CD8-positive, alpha-beta memory T cell (primary cell): ENCODE measurements at regions not wholly inside any gene's neighbourhood (a gene's known extent, or its start where the extent isn't known, plus 50 kb on each side); places are given as distances from the start of the nearest gene placed in this dataset.

Source experiments
- CTCF ChIA-PET: fragments of 350-600 bp; sonication (Branson Sonifier 250); formaldehyde crosslinking; loops from one replicate; lab custom pipeline; 2021; ENCODE audit warnings: antibody characterized with exemption; lab: Charles Lee
- POLR2A ChIA-PET: fragments of 350-600 bp; sonication (Branson Sonifier 250); formaldehyde crosslinking; loops from one replicate; lab custom pipeline; 2021; ENCODE audit warnings: antibody characterized with exemption; lab: Charles Lee
- DNase-seq, 5 donors: peaks; one replicate each; pipeline versions ENCODE4 v3.0.0 to v3.0.0-alpha.2; 2020 to 2022; ENCODE audit warnings: mixed read lengths in 1 of 5
- H3K27ac ChIP-seq: one replicate; pipeline ENCODE4 v1.7.0; 2013; ENCODE audit warnings: low read depth, mild to moderate bottlenecking, low read length, moderate library complexity
- H3K27me3 ChIP-seq: 2 replicates; pipeline ENCODE4 v1.7.0; 2013; ENCODE audit warnings: low read length, mild to moderate bottlenecking; ENCODE audit not compliant: insufficient read depth, poor library complexity, severe bottlenecking
- H3K36me3 ChIP-seq: 2 replicates; pipeline ENCODE4 v1.7.0; 2013; ENCODE audit warnings: mild to moderate bottlenecking, low read length, moderate library complexity; ENCODE audit not compliant: insufficient read depth
- H3K4me1 ChIP-seq: 2 replicates; pipeline ENCODE4 v1.7.0; 2013; ENCODE audit warnings: mild to moderate bottlenecking, low read length, moderate library complexity; ENCODE audit not compliant: insufficient read depth
- H3K4me3 ChIP-seq: 2 replicates; pipeline ENCODE4 v1.7.0; 2013; ENCODE audit warnings: mild to moderate bottlenecking, low read length
- H3K9me3 ChIP-seq: 2 replicates; pipeline ENCODE4 v1.7.0; 2013; ENCODE audit warnings: mild to moderate bottlenecking, low read length
- H3K27ac Mint-ChIP-seq, 8 donors: one replicate each; pipeline ENCODE4 v1.8.0; 2020 to 2021; ENCODE audit warnings: mixed read lengths in 8 of 8, mild to moderate bottlenecking in 6 of 8, inconsistent platforms in 3 of 8, moderate library complexity in 3 of 8
- H3K27me3 Mint-ChIP-seq, 2 donors: one replicate each; pipeline ENCODE4 v1.8.0; 2020 to 2021; ENCODE audit warnings: mixed read lengths in 2 of 2, mild to moderate bottlenecking in 1 of 2, moderate library complexity in 1 of 2
- H3K36me3 Mint-ChIP-seq, 3 donors: one replicate each; pipeline ENCODE4 v1.8.0; 2020 to 2021; ENCODE audit warnings: mixed read lengths in 3 of 3, inconsistent platforms in 1 of 3, mild to moderate bottlenecking in 1 of 3
- H3K4me1 Mint-ChIP-seq, 3 donors: one replicate each; pipeline ENCODE4 v1.8.0; 2020 to 2021; ENCODE audit warnings: mixed read lengths in 3 of 3, inconsistent platforms in 1 of 3, mild to moderate bottlenecking in 1 of 3
- H3K4me3 Mint-ChIP-seq, 7 donors: one replicate each; pipeline ENCODE4 v1.8.0; 2020 to 2021; ENCODE audit warnings: mixed read lengths in 7 of 7, mild to moderate bottlenecking in 6 of 7, moderate library complexity in 4 of 7, inconsistent platforms in 2 of 7
- H3K9me3 Mint-ChIP-seq, 5 donors: one replicate each; pipeline ENCODE4 v1.8.0; 2020 to 2022; ENCODE audit warnings: mixed read lengths in 5 of 5, mild to moderate bottlenecking in 3 of 5, moderate library complexity in 2 of 5, inconsistent platforms in 1 of 5

DNA sequence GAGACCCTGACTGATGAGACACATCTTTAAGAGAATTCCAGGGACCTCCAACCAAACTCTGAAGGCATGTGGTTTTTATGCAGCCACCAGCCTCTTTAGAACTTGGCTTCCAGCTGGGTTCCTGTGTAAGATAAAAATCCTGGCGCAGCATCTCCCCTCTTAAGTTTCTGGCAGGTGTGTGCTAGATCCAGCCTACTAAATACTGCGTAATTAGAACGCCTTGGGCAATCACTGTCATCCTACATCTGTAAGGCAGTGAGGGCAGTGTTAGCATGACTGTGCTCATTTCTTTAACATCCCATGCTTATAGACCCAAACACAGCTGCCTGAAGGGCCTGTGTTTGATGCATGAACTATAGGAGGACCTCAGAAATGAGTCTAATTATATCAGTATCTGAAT is 173.5 kb upstream of the OBI1 start:
- Mint-ChIP-seq H3K4me3 (no peak overlapping the region), H3K36me3 (no peaks in the 10 kb centered on the region), H3K27ac (no peak overlapping the region), H3K9me3 (no peaks in the 10 kb centered on the region), H3K27me3 (peaks cover 5 to 20% of the 10 kb centered on the region in 2 donors), H3K4me1 (no peaks in the 10 kb centered on the region)
- CTCF ChIA-PET, result no interaction called here
- Histone ChIP-seq H3K36me3 (no peaks in the 10 kb centered on the region), H3K4me1 (no peaks in the 10 kb centered on the region), H3K9me3 (no peaks in the 10 kb centered on the region), H3K4me3 (no peak overlapping the region), H3K27me3 (no peaks in the 10 kb centered on the region), H3K27ac (no peak overlapping the region)
- POLR2A ChIA-PET, result no interaction called here
- no peak for DNase-seq

DNA sequence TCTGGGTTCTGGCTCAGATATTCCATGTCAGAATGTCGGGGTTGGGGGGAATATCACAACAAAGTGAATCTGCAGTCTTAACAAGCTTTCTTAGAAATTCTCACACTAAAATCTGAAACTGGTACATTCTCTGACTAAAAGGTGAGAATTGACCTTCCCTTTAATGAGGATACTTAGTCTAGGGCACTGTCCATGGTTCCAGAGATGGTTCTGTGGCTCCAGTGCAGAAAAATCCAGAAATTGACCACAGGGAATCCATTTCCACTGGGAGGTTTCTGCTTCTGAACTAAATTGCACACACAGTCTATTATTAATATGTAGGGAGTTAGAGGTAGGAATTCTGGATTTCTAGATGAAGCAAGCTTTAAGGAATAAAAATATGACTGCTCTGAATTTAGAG is 171.6 kb upstream of the OBI1 start:
- H3K27me3 Mint-ChIP-seq, result peaks cover 5 to 20% of the 10 kb centered on the region in 2 donors
- no peaks in the 10 kb centered on the region for H3K9me3 ChIP-seq
- no peaks in the 10 kb centered on the region for H3K4me1 ChIP-seq
- H3K27ac ChIP-seq, result no peak overlapping the region
- H3K36me3 Mint-ChIP-seq, result no peaks in the 10 kb centered on the region
- H3K27ac Mint-ChIP-seq, result no peak overlapping the region
- no peaks in the 10 kb centered on the region for H3K36me3 ChIP-seq
- DNase-seq, result no peak
- CTCF ChIA-PET, result no interaction called here
- H3K4me1 Mint-ChIP-seq, result no peaks in the 10 kb centered on the region
- no peaks in the 10 kb centered on the region for H3K27me3 ChIP-seq
- H3K4me3 Mint-ChIP-seq, result no peak overlapping the region
- POLR2A ChIA-PET, result no interaction called here
- H3K4me3 ChIP-seq, result no peak overlapping the region
- H3K9me3 Mint-ChIP-seq, result no peaks in the 10 kb centered on the region

DNA sequence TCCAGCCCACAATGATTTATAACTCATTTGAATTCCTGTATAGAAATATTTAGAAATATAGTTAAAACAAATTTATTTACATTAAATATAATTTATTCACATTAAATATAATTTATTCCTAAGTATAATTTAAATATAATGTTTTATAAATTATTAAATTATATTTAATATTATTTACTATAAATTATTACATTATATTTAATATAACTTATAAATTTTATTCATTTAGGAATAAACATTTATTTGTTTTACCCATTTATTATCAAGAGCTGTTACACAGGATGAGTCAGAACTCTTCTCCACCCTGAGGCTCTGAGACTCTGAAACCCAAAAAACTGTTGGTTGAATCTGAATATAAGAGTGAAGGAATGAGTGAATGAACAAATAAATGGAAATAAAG is 170.9 kb upstream of the OBI1 start:
- Mint-ChIP-seq H3K4me3 (no peak overlapping the region), H3K4me1 (no peaks in the 10 kb centered on the region), H3K9me3 (no peaks in the 10 kb centered on the region), H3K27me3 (peaks cover 5 to 20% of the 10 kb centered on the region in 2 donors), H3K36me3 (no peaks in the 10 kb centered on the region), H3K27ac (no peak overlapping the region)
- no peak for DNase-seq
- H3K4me3 ChIP-seq, result no peak overlapping the region
- H3K27me3 ChIP-seq, result no peaks in the 10 kb centered on the region
- ChIA-PET CTCF (no interaction called here), POLR2A (no interaction called here)
- H3K4me1 ChIP-seq, result no peaks in the 10 kb centered on the region
- H3K27ac ChIP-seq, result no peak overlapping the region
- no peaks in the 10 kb centered on the region for H3K36me3 ChIP-seq
- H3K9me3 ChIP-seq, result no peaks in the 10 kb centered on the region

DNA sequence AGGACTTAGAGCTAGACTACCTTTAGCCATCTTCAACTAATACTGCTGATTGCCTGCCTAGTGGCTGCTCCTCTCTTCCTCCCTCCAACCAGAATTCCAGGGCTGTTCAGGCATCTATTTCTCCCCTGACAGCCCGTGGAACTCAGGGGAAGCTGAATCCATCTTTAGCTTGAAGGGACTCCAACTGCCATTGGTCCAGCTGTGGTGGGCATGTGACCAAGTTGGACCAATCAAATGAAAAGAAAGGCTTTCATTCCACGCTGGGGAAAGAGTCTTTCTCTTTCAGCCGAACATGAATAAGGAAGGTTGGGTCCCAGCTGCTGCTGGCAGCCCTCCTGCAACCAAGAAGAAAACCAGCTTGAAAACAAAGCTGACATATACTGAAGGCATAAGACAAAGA is 168.5 kb upstream of the OBI1 start:
- no peak for DNase-seq
- no peaks in the 10 kb centered on the region for H3K36me3 ChIP-seq
- no peak overlapping the region for H3K4me3 ChIP-seq
- ChIA-PET POLR2A (no interaction called here), CTCF (interaction anchor here (1.0 kb wide), 1 partner anchor 8 kb away, joined by 3 read pairs; no protein-coding TSS in a partner anchor)
- H3K27ac ChIP-seq, result no peak overlapping the region
- peaks cover 5 to 23% of the 10 kb centered on the region in 2 donors for H3K27me3 Mint-ChIP-seq
- H3K4me3 Mint-ChIP-seq, result no peak overlapping the region
- H3K4me1 ChIP-seq, result no peaks in the 10 kb centered on the region
- H3K27ac Mint-ChIP-seq, result no peak overlapping the region
- no peaks in the 10 kb centered on the region for H3K9me3 ChIP-seq
- H3K36me3 Mint-ChIP-seq, result no peaks in the 10 kb centered on the region
- H3K9me3 Mint-ChIP-seq, result no peaks in the 10 kb centered on the region
- no peaks in the 10 kb centered on the region for H3K27me3 ChIP-seq
- no peaks in the 10 kb centered on the region for H3K4me1 Mint-ChIP-seq

DNA sequence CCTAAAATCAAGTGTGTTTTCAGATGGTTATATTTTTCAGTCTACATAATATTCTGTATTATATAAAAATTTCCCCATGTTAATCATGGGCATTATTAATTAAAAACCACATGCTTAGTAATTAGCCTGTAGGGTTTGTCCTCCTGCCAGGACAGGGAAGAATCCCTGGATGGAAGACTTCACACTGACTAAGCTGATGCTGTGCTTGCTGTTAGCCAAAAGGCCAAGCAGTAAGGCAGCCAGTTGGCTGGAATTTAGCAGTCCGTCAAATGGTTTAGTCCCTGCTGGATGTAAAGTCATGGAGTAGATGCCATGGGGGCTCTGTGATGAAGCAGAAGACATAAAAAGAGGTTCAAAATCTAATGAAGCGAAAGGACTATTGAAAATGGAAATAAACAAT is 168.0 kb upstream of the OBI1 start:
- Histone ChIP-seq H3K27ac (no peak overlapping the region), H3K4me3 (no peak overlapping the region), H3K36me3 (no peaks in the 10 kb centered on the region), H3K4me1 (no peaks in the 10 kb centered on the region), H3K27me3 (no peaks in the 10 kb centered on the region), H3K9me3 (no peaks in the 10 kb centered on the region)
- CTCF ChIA-PET, result interaction anchor here (1.0 kb wide), 1 partner anchor 9 kb away, joined by 3 read pairs; no protein-coding TSS in a partner anchor
- Mint-ChIP-seq H3K27me3 (peaks cover 5 to 23% of the 10 kb centered on the region in 2 donors), H3K4me3 (no peak overlapping the region), H3K9me3 (no peaks in the 10 kb centered on the region), H3K36me3 (no peaks in the 10 kb centered on the region), H3K27ac (no peak overlapping the region), H3K4me1 (no peaks in the 10 kb centered on the region)
- POLR2A ChIA-PET, result no interaction called here
- no peak for DNase-seq

DNA sequence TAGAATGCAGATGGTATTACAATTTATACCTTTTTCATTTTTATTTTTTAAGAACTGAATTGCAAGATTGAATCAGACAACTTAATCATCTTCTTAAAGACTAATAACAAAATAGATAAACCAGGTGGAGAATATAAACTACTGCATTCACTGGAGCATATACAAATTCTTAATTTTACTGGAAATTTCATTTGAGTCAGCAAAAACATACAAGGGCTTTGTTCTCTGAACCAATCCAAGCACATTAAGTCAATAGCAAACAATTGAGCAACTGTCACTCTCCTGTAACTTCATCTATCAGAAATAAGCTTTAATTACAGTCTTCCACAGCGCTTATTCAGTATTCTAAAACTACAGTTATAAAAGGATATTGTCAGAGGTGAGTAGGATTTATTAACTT is 167.4 kb upstream of the OBI1 start:
- Histone ChIP-seq H3K27ac (no peak overlapping the region), H3K36me3 (no peaks in the 10 kb centered on the region), H3K4me1 (no peaks in the 10 kb centered on the region), H3K4me3 (no peak overlapping the region), H3K9me3 (no peaks in the 10 kb centered on the region), H3K27me3 (no peaks in the 10 kb centered on the region)
- ChIA-PET CTCF (no interaction called here), POLR2A (no interaction called here)
- no peak for DNase-seq
- no peaks in the 10 kb centered on the region for H3K36me3 Mint-ChIP-seq
- no peak overlapping the region for H3K27ac Mint-ChIP-seq
- H3K4me3 Mint-ChIP-seq, result no peak overlapping the region
- H3K4me1 Mint-ChIP-seq, result no peaks in the 10 kb centered on the region
- no peaks in the 10 kb centered on the region for H3K9me3 Mint-ChIP-seq
- peaks cover 5 to 23% of the 10 kb centered on the region in 2 donors for H3K27me3 Mint-ChIP-seq

DNA sequence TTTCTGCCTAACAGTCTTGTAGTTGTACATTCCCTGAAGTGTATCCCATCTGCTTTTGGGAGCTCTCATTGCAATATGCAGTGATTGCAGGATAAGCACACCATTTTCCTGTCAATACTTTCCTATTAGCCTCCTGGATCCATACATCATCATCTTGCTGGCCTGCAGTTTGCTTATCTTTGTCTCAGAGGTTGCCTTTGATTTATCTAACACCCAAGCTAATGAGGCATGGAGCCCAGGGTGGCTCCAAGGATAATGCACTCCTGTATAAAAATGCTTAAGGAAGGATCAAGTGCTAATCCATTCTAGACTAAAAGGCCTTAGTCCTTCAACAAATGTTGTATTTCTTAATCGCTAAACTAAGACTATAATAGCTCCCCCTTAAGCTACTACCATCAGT is 161.6 kb upstream of the OBI1 start:
- DNase-seq, result no peak
- no peak overlapping the region for H3K27ac Mint-ChIP-seq
- no peak overlapping the region for H3K4me3 Mint-ChIP-seq
- no peaks in the 10 kb centered on the region for H3K9me3 ChIP-seq
- H3K4me1 Mint-ChIP-seq, result no peaks in the 10 kb centered on the region
- H3K4me3 ChIP-seq, result no peak overlapping the region
- no peaks in the 10 kb centered on the region for H3K4me1 ChIP-seq
- POLR2A ChIA-PET, result no interaction called here
- no peaks in the 10 kb centered on the region for H3K36me3 Mint-ChIP-seq
- H3K27ac ChIP-seq, result no peak overlapping the region
- CTCF ChIA-PET, result no interaction called here
- H3K27me3 ChIP-seq, result no peaks in the 10 kb centered on the region
- no peaks in the 10 kb centered on the region for H3K36me3 ChIP-seq
- peaks cover 2 to 10% of the 10 kb centered on the region in 2 donors for H3K27me3 Mint-ChIP-seq
- H3K9me3 Mint-ChIP-seq, result no peaks in the 10 kb centered on the region

DNA sequence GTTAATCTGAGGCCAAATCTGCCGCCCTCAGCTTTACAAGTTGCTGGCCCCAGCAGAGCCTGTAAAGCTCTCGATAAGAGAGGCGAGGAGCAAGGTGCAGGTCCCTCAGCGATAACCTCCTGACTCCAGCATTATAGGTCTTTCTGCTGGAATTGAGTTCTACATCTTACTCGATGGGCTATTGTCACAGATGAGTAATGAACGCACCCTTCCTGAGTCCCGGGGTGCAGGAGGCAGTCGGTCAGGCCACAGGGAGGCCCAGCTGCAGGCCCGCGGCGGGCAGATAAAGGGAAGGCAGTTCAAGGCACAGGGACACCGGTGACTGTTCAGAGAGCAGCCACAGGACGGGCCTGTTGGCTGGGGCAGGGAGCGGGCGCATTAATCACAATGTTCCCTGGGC is 157.6 kb upstream of the OBI1 start:
- H3K4me3 Mint-ChIP-seq, result no peak overlapping the region

DNA sequence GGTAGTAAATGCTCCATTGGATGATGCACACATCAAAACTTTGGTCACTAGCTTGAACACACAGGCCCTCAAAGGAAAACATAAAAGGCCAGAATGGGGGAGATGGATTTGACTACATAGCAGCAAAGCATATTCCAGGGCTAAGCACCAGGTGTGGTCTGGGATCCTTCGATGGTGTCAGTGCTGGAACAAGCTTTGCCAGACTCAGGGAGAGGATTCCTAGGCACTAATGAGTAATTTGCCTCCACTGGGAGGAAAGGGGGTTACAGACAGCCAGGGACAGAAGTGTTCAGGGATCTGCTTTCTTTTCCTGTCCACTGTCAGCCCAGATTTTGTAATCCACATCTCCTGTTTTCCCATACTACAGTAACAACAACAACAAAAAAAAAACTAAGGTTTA is 157.2 kb upstream of the OBI1 start:
- H3K27ac ChIP-seq, result no peak overlapping the region
- DNase-seq, result no peak
- Mint-ChIP-seq H3K4me1 (no peaks in the 10 kb centered on the region), H3K27ac (no peak overlapping the region), H3K36me3 (no peaks in the 10 kb centered on the region), H3K4me3 (no peak overlapping the region), H3K9me3 (no peaks in the 10 kb centered on the region), H3K27me3 (peaks cover 2 to 7% of the 10 kb centered on the region in 2 donors)
- ChIA-PET POLR2A (no interaction called here), CTCF (no interaction called here)
- no peaks in the 10 kb centered on the region for H3K4me1 ChIP-seq
- no peaks in the 10 kb centered on the region for H3K36me3 ChIP-seq
- no peaks in the 10 kb centered on the region for H3K27me3 ChIP-seq
- H3K9me3 ChIP-seq, result no peaks in the 10 kb centered on the region
- no peak overlapping the region for H3K4me3 ChIP-seq

More for the DNA sequence above, 157.6 kb upstream of the OBI1 start:
- ChIA-PET CTCF (no interaction called here), POLR2A (no interaction called here)
- no peaks in the 10 kb centered on the region for H3K36me3 ChIP-seq
- no peaks in the 10 kb centered on the region for H3K27me3 ChIP-seq
- H3K4me3 ChIP-seq, result no peak overlapping the region
- no peak overlapping the region for H3K27ac Mint-ChIP-seq
- no peaks in the 10 kb centered on the region for H3K4me1 Mint-ChIP-seq
- no peaks in the 10 kb centered on the region for H3K9me3 ChIP-seq
- no peaks in the 10 kb centered on the region for H3K9me3 Mint-ChIP-seq
- H3K27ac ChIP-seq, result no peak overlapping the region
- H3K27me3 Mint-ChIP-seq, result peaks cover 2 to 7% of the 10 kb centered on the region in 2 donors
- H3K4me1 ChIP-seq, result no peaks in the 10 kb centered on the region
- no peaks in the 10 kb centered on the region for H3K36me3 Mint-ChIP-seq
- no peak for DNase-seq
